ENCODE measurements at regions not wholly inside any gene's neighbourhood (a gene's known extent, or its start where the extent isn't known, plus 50 kb on each side); places are given as distances from the start of the nearest gene placed in this dataset.
"Not testable (repeated sequence)": the region's sequence is repeated elsewhere in the genome, so short reads cannot be mapped to it uniquely, and the experiment has no call there.

GRCh38 chr1:4063516-4063915, 163.4 kb upstream of the C1orf174 start:
- DNase-seq (ENCODE audit: low read depth in 2 of 3, low spot score in 1 of 3) = no peak

GRCh38 chr1:4064150-4064889, 164.2 kb upstream of the C1orf174 start:
- no peak for DNase-seq (ENCODE audit: low read depth in 2 of 3, low spot score in 1 of 3)

GRCh38 chr1:4066860-4067599, 167.0 kb upstream of the C1orf174 start:
- DNase-seq (ENCODE audit: low read depth in 2 of 3, low spot score in 1 of 3) = no peak

- no peak for DNase-seq (ENCODE audit: low read depth in 2 of 3, low spot score in 1 of 3)
Measured at GRCh38 chr1:4068076-4068475, 168.0 kb upstream of the C1orf174 start.

GRCh38 chr1:4071653-4072052, 171.6 kb upstream of the C1orf174 start:
- DNase-seq (ENCODE audit: low read depth in 2 of 3, low spot score in 1 of 3) = no peak

- no peak for DNase-seq (ENCODE audit: low read depth in 2 of 3, low spot score in 1 of 3)
Measured at GRCh38 chr1:4072481-4073153, 172.5 kb upstream of the C1orf174 start.

GRCh38 chr1:4075436-4076225, 175.6 kb upstream of the C1orf174 start:
- no peak for DNase-seq (ENCODE audit: low read depth in 2 of 3, low spot score in 1 of 3)

- no peak for DNase-seq (ENCODE audit: low read depth in 2 of 3, low spot score in 1 of 3)
Measured at GRCh38 chr1:4076346-4076745, 176.3 kb upstream of the C1orf174 start.

GRCh38 chr1:4078091-4078962, 178.3 kb upstream of the C1orf174 start:
- DNase-seq (ENCODE audit: low read depth in 2 of 3, low spot score in 1 of 3) = not testable (repeated sequence)

- DNase-seq (ENCODE audit: low read depth in 2 of 3, low spot score in 1 of 3) = no peak
Measured at GRCh38 chr1:4079815-4080214, 179.7 kb upstream of the C1orf174 start.

GRCh38 chr1:4081806-4082711, 182.0 kb upstream of the C1orf174 start:
- DNase-seq (ENCODE audit: low read depth in 2 of 3, low spot score in 1 of 3) = no peak

- DNase-seq (ENCODE audit: low read depth in 2 of 3, low spot score in 1 of 3) = no peak
Measured at GRCh38 chr1:4083231-4084047, 183.4 kb upstream of the C1orf174 start.

GRCh38 chr1:4084048-4084431, 184.0 kb upstream of the C1orf174 start:
- no peak for DNase-seq (ENCODE audit: low read depth in 2 of 3, low spot score in 1 of 3)

- no peak for DNase-seq (ENCODE audit: low read depth in 2 of 3, low spot score in 1 of 3)
Measured at GRCh38 chr1:4084446-4084845, 184.4 kb upstream of the C1orf174 start.

- no peak for DNase-seq (ENCODE audit: low read depth in 2 of 3, low spot score in 1 of 3)
Measured at GRCh38 chr1:4084896-4085295, 184.8 kb upstream of the C1orf174 start.

GRCh38 chr1:4085546-4085945, 185.5 kb upstream of the C1orf174 start:
- no peak for DNase-seq (ENCODE audit: low read depth in 2 of 3, low spot score in 1 of 3)

GRCh38 chr1:4086085-4086850, 186.2 kb upstream of the C1orf174 start:
- no peak for DNase-seq (ENCODE audit: low read depth in 2 of 3, low spot score in 1 of 3)

GRCh38 chr1:4086921-4087320, 186.8 kb upstream of the C1orf174 start:
- no peak for DNase-seq (ENCODE audit: low read depth in 2 of 3, low spot score in 1 of 3)

Data from stimulated activated CD4-positive, alpha-beta T cell treated with anti-CD3 and anti-CD28 coated beads, Interleukin-12 subunit alpha, Interleukin-12 subunit beta, amount 100 ng/mL, for 48 hours (primary cell).